ENCODE measurements at regions not wholly inside any gene's neighbourhood (a gene's known extent, or its start where the extent isn't known, plus 50 kb on each side); places are given as distances from the start of the nearest gene placed in this dataset.

- Histone ChIP-seq H3K36me3 (replicated peaks; ENCODE audit: low read depth, low read length) (no peaks in the 10 kb centered on the region), H3K27me3 (ENCODE audit: low read depth, low read length) (peaks cover 3% of the 10 kb centered on the region; the same call in 1 of the 2 replicates), H3K4me3 (ENCODE audit: low read length) (no peak overlapping the region), H3K9ac (ENCODE audit: low read length) (no peak overlapping the region), H3K4me2 (ENCODE audit: low read length) (no peak overlapping the region), H2AFZ (ENCODE audit: low read depth, low read length) (no peak overlapping the region), H3K27ac (ENCODE audit: low read length) (no peak overlapping the region), H3K79me2 (ENCODE audit: low read length) (no peaks in the 10 kb centered on the region), H3K9me3 (ENCODE audit: insufficient read depth, low read length) (no peaks in the 10 kb centered on the region), H3K4me1 (ENCODE audit: low read length) (peaks cover 27% of the 10 kb centered on the region), H4K20me1 (ENCODE audit: insufficient read depth, low read length) (no peaks in the 10 kb centered on the region)
- TF ChIP-seq CTCF (IDR thresholded peaks at IDR 0.05; ENCODE audit: low read depth, low read length) (no peak), EZH2phosphoT487 (IDR thresholded peaks at IDR 0.05; ENCODE audit: low read depth) (no peak)
These were observed 204.2 kb upstream of the KCNJ16 start for GRCh38 chr17:69870751-69871199.

GRCh38 chr17:69871318-69871717 is 203.7 kb upstream of the KCNJ16 start:
- no peaks in the 10 kb centered on the region for H3K9me3 ChIP-seq (ENCODE audit: insufficient read depth, low read length)
- no peak overlapping the region for H3K9ac ChIP-seq (ENCODE audit: low read length)
- no peaks in the 10 kb centered on the region for H3K36me3 ChIP-seq (replicated peaks; ENCODE audit: low read depth, low read length)
- no peak overlapping the region for H3K4me3 ChIP-seq (ENCODE audit: low read length)
- H3K4me1 ChIP-seq (ENCODE audit: low read length), result peaks cover 27% of the 10 kb centered on the region
- peaks cover 3% of the 10 kb centered on the region; the same call in 1 of the 2 replicates for H3K27me3 ChIP-seq (ENCODE audit: low read depth, low read length)
- TF ChIP-seq EZH2phosphoT487 (IDR thresholded peaks at IDR 0.05; ENCODE audit: low read depth) (no peak), CTCF (IDR thresholded peaks at IDR 0.05; ENCODE audit: low read depth, low read length) (no peak)
- no peak overlapping the region for H3K4me2 ChIP-seq (ENCODE audit: low read length)
- H2AFZ ChIP-seq (ENCODE audit: low read depth, low read length), result no peak overlapping the region
- no peak overlapping the region for H3K27ac ChIP-seq (ENCODE audit: low read length)
- H3K79me2 ChIP-seq (ENCODE audit: low read length), result no peaks in the 10 kb centered on the region
- no peaks in the 10 kb centered on the region for H4K20me1 ChIP-seq (ENCODE audit: insufficient read depth, low read length)

DNA sequence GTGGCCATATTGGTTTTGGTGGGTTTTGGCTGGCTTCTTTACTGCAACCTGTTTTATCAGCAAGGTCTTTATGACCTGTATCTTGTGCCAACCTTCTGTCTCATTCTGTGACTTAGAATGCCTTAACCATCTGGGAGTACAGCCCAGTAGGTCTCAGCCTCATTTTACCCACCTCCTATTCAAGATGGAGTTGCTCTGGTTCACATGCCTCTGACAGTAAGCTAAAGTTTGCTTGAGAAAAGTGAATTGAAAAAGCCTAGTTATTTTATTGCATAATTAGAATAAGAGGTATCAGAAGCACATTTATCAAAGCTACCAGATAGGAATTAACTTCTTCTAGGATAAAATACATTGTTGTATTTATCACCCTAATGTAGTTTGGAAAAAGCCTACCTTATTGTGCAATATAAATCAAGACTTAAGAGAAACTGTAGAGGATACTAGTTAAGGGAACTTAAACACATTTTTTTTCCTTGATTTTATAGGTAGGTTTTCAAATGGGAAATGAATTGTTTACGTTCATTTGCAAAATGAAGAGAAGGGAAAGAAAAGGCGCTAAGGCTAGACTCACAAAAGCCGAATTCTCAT is 202.3 kb upstream of the KCNJ16 start:
- H3K9ac ChIP-seq (ENCODE audit: low read length), result no peak overlapping the region
- no peaks in the 10 kb centered on the region for H4K20me1 ChIP-seq (ENCODE audit: insufficient read depth, low read length)
- H3K4me2 ChIP-seq (ENCODE audit: low read length), result no peak overlapping the region
- H3K27ac ChIP-seq (ENCODE audit: low read length), result no peak overlapping the region
- peaks cover 35% of the 10 kb centered on the region for H3K4me1 ChIP-seq (ENCODE audit: low read length)
- peaks cover 4% of the 10 kb centered on the region for H3K36me3 ChIP-seq (replicated peaks; ENCODE audit: low read depth, low read length)
- 0 out of 2 replicates have a peak, but pooled peaks cover 7% of the 10 kb centered on the region for H3K9me3 ChIP-seq (ENCODE audit: insufficient read depth, low read length)
- no peaks in the 10 kb centered on the region for H3K79me2 ChIP-seq (ENCODE audit: low read length)
- TF ChIP-seq EZH2phosphoT487 (IDR thresholded peaks at IDR 0.05; ENCODE audit: low read depth) (no peak), CTCF (IDR thresholded peaks at IDR 0.05; ENCODE audit: low read depth, low read length) (no peak)
- H3K4me3 ChIP-seq (ENCODE audit: low read length), result no peak overlapping the region
- no peak overlapping the region for H2AFZ ChIP-seq (ENCODE audit: low read depth, low read length)
- H3K27me3 ChIP-seq (ENCODE audit: low read depth, low read length), result no peaks in the 10 kb centered on the region

DNA sequence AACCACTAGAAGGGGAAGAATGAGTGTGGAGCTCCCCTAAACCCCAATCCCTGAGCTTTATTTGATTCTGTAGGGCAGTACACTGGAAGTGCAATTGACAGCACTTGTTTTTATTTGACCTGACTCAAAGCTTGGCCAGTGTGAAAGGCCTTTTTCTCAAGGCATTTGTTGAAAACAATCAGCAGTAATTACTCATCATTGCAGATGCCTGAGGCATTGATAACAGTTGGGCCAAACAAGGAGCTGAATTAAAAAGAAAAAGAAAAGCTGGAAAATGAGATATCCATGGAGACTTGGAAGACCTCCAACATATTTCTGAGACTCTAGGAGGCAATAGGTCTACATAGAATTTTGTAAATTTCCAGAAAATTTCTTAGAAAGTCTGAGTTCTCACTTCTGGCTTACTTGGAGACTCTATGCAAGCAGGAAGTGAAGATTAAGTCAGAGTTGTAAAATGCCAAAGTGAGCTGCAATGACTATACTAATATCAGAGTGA is 200.8 kb upstream of the KCNJ16 start:
- Histone ChIP-seq H3K27ac (ENCODE audit: low read length) (no peak overlapping the region), H3K79me2 (ENCODE audit: low read length) (no peaks in the 10 kb centered on the region), H3K9ac (ENCODE audit: low read length) (no peak overlapping the region), H3K36me3 (replicated peaks; ENCODE audit: low read depth, low read length) (peaks cover 11% of the 10 kb centered on the region), H3K9me3 (ENCODE audit: insufficient read depth, low read length) (peaks cover 17% of the 10 kb centered on the region; the same call in 1 of the 2 replicates), H3K4me3 (ENCODE audit: low read length) (no peak overlapping the region), H2AFZ (ENCODE audit: low read depth, low read length) (no peak overlapping the region), H3K27me3 (ENCODE audit: low read depth, low read length) (no peaks in the 10 kb centered on the region), H4K20me1 (ENCODE audit: insufficient read depth, low read length) (no peaks in the 10 kb centered on the region), H3K4me2 (ENCODE audit: low read length) (no peak overlapping the region), H3K4me1 (ENCODE audit: low read length) (peaks cover 38% of the 10 kb centered on the region)
- TF ChIP-seq CTCF (IDR thresholded peaks at IDR 0.05; ENCODE audit: low read depth, low read length) (no peak), EZH2phosphoT487 (IDR thresholded peaks at IDR 0.05; ENCODE audit: low read depth) (no peak)
